Right lobe of liver (tissue), 4 donors: ENCODE measurements at regions not wholly inside any gene's neighbourhood (a gene's known extent, or its start where the extent isn't known, plus 50 kb on each side); places are given as distances from the start of the nearest gene placed in this dataset.

ENCODE experiments used
- POLR2A ChIP-seq: fragments of 450-650 bp; IDR thresholded peaks from one replicate; pipeline ENCODE4 v1.6.1; 2017; ENCODE audit warnings: antibody characterized with exemption, mild to moderate bottlenecking
- TF ChIP-seq, protein P1 (sequence below), 4 donors: fragments of 200-600 bp in 3 of 4; fragments of 450-650 bp in 1 of 4; IDR thresholded peaks; one replicate each; pipeline versions ENCODE4 v1.5.1 to v1.8.0; 2016 to 2022; ENCODE audit warnings: antibody characterized with exemption in 4 of 4, mild to moderate bottlenecking in 2 of 4
- donor health status: DM: no; HTN: no; CAD: no.
- donor health status: DM: no; HTN: no; CAD: no.
- donor health status: DM: no; HTN: yes; CAD: no.

DNA sequence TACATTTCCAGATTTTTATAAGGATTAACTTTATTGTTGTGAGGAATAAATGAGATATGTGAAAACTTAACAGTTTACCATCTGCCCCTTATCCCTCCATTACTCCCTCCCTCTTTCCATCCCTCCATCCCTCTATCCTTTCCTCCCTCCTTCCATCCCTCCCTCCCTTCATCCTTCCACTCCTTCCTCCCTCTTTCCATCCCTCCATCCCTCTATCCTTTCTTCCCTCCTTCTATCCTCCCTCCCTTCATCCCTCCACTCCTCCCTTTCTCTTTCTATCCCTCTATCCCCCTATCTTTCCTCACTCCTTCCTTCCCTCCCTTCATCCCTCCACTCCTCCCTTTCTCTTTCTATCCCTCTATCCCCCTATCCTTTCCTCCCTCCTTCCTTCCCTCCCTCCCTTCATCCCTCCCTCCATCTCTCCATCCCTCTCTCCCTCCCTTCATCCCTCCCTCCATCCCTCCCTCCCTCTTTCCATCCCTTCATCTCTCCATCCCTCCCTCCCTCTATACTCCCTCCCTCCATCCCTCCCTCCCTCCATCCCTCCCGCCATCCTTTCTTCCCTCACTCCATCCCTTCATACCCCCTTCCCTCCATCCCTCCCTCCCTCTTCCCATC is 181.8 kb upstream of the PLXNC1 start:
- TF ChIP-seq POLR2A, result no peak
- TF ChIP-seq, protein P1, sequence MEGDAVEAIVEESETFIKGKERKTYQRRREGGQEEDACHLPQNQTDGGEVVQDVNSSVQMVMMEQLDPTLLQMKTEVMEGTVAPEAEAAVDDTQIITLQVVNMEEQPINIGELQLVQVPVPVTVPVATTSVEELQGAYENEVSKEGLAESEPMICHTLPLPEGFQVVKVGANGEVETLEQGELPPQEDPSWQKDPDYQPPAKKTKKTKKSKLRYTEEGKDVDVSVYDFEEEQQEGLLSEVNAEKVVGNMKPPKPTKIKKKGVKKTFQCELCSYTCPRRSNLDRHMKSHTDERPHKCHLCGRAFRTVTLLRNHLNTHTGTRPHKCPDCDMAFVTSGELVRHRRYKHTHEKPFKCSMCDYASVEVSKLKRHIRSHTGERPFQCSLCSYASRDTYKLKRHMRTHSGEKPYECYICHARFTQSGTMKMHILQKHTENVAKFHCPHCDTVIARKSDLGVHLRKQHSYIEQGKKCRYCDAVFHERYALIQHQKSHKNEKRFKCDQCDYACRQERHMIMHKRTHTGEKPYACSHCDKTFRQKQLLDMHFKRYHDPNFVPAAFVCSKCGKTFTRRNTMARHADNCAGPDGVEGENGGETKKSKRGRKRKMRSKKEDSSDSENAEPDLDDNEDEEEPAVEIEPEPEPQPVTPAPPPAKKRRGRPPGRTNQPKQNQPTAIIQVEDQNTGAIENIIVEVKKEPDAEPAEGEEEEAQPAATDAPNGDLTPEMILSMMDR (IDR thresholded peaks at IDR 0.05), result no peak
